ENCODE measurements at regions not wholly inside any gene's neighbourhood (a gene's known extent, or its start where the extent isn't known, plus 50 kb on each side); places are given as distances from the start of the nearest gene placed in this dataset.
A peak's percentile ranks its signal among the peaks of the same experiment; 100 is the strongest.
"Not testable (repeated sequence)": the region's sequence is repeated elsewhere in the genome, so short reads cannot be mapped to it uniquely, and the experiment has no call there.

- no peak for TF ChIP-seq JUND (IDR thresholded peaks at IDR 0.05; ENCODE audit: low read depth)
- in situ Hi-C loops (cut with HindIII; ENCODE audit: low pct_unique_long_range_greater_than_20kb, low sequenced_read_pairs): no loop called here
- DNase-seq (ENCODE audit: low read depth in 1 of 2, low spot score in 1 of 2): peak in 1 of 2 experiments; percentile 13
Measured at GRCh38 chr22:47540011-47540410, 777.6 kb downstream of the TBC1D22A start.

- no peak for DNase-seq (ENCODE audit: low read depth in 1 of 2, low spot score in 1 of 2)
- no peak for TF ChIP-seq JUND (IDR thresholded peaks at IDR 0.05; ENCODE audit: low read depth)
- in situ Hi-C loops (cut with HindIII; ENCODE audit: low pct_unique_long_range_greater_than_20kb, low sequenced_read_pairs): no loop called here
Measured at GRCh38 chr22:47539374-47539773, 776.9 kb downstream of the TBC1D22A start.

GRCh38 chr22:47535681-47536080, 773.2 kb downstream of the TBC1D22A start:
- in situ Hi-C loops (cut with HindIII; ENCODE audit: low pct_unique_long_range_greater_than_20kb, low sequenced_read_pairs): no loop called here
- TF ChIP-seq JUND (IDR thresholded peaks at IDR 0.05; ENCODE audit: low read depth): no peak
- no peak for DNase-seq (ENCODE audit: low read depth in 1 of 2, low spot score in 1 of 2)

GRCh38 chr22:47534804-47535410, 772.5 kb downstream of the TBC1D22A start:
- TF ChIP-seq JUND (IDR thresholded peaks at IDR 0.05; ENCODE audit: low read depth): no peak
- DNase-seq (ENCODE audit: low read depth in 1 of 2, low spot score in 1 of 2): no peak
- in situ Hi-C loops (cut with HindIII; ENCODE audit: low pct_unique_long_range_greater_than_20kb, low sequenced_read_pairs): no loop called here

GRCh38 chr22:47533961-47534803, 771.7 kb downstream of the TBC1D22A start:
- no peak for TF ChIP-seq JUND (IDR thresholded peaks at IDR 0.05; ENCODE audit: low read depth)
- in situ Hi-C loops (cut with HindIII; ENCODE audit: low pct_unique_long_range_greater_than_20kb, low sequenced_read_pairs): no loop called here
- DNase-seq (ENCODE audit: low read depth in 1 of 2, low spot score in 1 of 2): no peak

- no peak for TF ChIP-seq JUND (IDR thresholded peaks at IDR 0.05; ENCODE audit: low read depth)
- no peak for DNase-seq (ENCODE audit: low read depth in 1 of 2, low spot score in 1 of 2)
- in situ Hi-C loops (cut with HindIII; ENCODE audit: low pct_unique_long_range_greater_than_20kb, low sequenced_read_pairs): no loop called here
Measured at GRCh38 chr22:47517062-47517461, 754.6 kb downstream of the TBC1D22A start.

GRCh38 chr22:47515384-47516125, 753.1 kb downstream of the TBC1D22A start:
- TF ChIP-seq JUND (IDR thresholded peaks at IDR 0.05; ENCODE audit: low read depth): no peak
- DNase-seq (ENCODE audit: low read depth in 1 of 2, low spot score in 1 of 2): peak in 1 of 2 experiments; percentile 3
- in situ Hi-C loops (cut with HindIII; ENCODE audit: low pct_unique_long_range_greater_than_20kb, low sequenced_read_pairs): no loop called here

GRCh38 chr22:47512617-47513016, 750.2 kb downstream of the TBC1D22A start:
- TF ChIP-seq JUND (IDR thresholded peaks at IDR 0.05; ENCODE audit: low read depth): no peak
- DNase-seq (ENCODE audit: low read depth in 1 of 2, low spot score in 1 of 2): no peak
- in situ Hi-C loops (cut with HindIII; ENCODE audit: low pct_unique_long_range_greater_than_20kb, low sequenced_read_pairs): no loop called here

GRCh38 chr22:47504962-47505361, 742.5 kb downstream of the TBC1D22A start:
- DNase-seq (ENCODE audit: low read depth in 1 of 2, low spot score in 1 of 2): no peak
- in situ Hi-C loops (cut with HindIII; ENCODE audit: low pct_unique_long_range_greater_than_20kb, low sequenced_read_pairs): no loop called here
- no peak for TF ChIP-seq JUND (IDR thresholded peaks at IDR 0.05; ENCODE audit: low read depth)

- no peak for DNase-seq (ENCODE audit: low read depth in 1 of 2, low spot score in 1 of 2)
- TF ChIP-seq JUND (IDR thresholded peaks at IDR 0.05; ENCODE audit: low read depth): no peak
- in situ Hi-C loops (cut with HindIII; ENCODE audit: low pct_unique_long_range_greater_than_20kb, low sequenced_read_pairs): no loop called here
Measured at GRCh38 chr22:47498969-47499495, 736.6 kb downstream of the TBC1D22A start.

- in situ Hi-C loops (cut with HindIII; ENCODE audit: low pct_unique_long_range_greater_than_20kb, low sequenced_read_pairs): no loop called here
- DNase-seq (ENCODE audit: low read depth in 1 of 2, low spot score in 1 of 2): no peak
- TF ChIP-seq JUND (IDR thresholded peaks at IDR 0.05; ENCODE audit: low read depth): no peak
Measured at GRCh38 chr22:47497666-47498065, 735.2 kb downstream of the TBC1D22A start.

- TF ChIP-seq JUND (IDR thresholded peaks at IDR 0.05; ENCODE audit: low read depth): no peak
- DNase-seq (ENCODE audit: low read depth in 1 of 2, low spot score in 1 of 2): no peak
- in situ Hi-C loops (cut with HindIII; ENCODE audit: low pct_unique_long_range_greater_than_20kb, low sequenced_read_pairs): no loop called here
Measured at GRCh38 chr22:47495110-47495509, 732.7 kb downstream of the TBC1D22A start.

GRCh38 chr22:47488131-47488530, 725.7 kb downstream of the TBC1D22A start:
- in situ Hi-C loops (cut with HindIII; ENCODE audit: low pct_unique_long_range_greater_than_20kb, low sequenced_read_pairs); DNase-seq (ENCODE audit: low read depth in 1 of 2, low spot score in 1 of 2): not testable (repeated sequence)
